SK-N-SH (cell line): ENCODE measurements at regions not wholly inside any gene's neighbourhood (a gene's known extent, or its start where the extent isn't known, plus 50 kb on each side); places are given as distances from the start of the nearest gene placed in this dataset.

ENCODE experiments used
- EP300 ChIP-seq, 2 experiments: IDR thresholded peaks; 2 replicates each; pipeline versions ENCODE4 v1.4.0 to v1.6.1; 2012; ENCODE audit warnings: borderline replicate concordance in 1 of 2, low read depth in 1 of 2, low read length in 1 of 2
- GABPA ChIP-seq: IDR thresholded peaks from 2 replicates; pipeline ENCODE4 v1.4.0; 2012; ENCODE audit warnings: low read depth, mild to moderate bottlenecking
- JUND ChIP-seq: IDR thresholded peaks from 2 replicates; pipeline ENCODE4 v1.4.0; 2012
- POLR2AphosphoS5 ChIP-seq: IDR thresholded peaks from 2 replicates; pipeline ENCODE4 v1.6.1; 2012; ENCODE audit warnings: low read depth, low read length
- RCOR1 ChIP-seq: fragments of 150-350 bp; IDR thresholded peaks from 2 replicates; pipeline ENCODE4 v1.6.1; 2017; ENCODE audit warnings: antibody characterized with exemption, low read length
- SMC3 ChIP-seq: IDR thresholded peaks from 2 replicates; pipeline ENCODE4 v1.6.1; 2012; ENCODE audit warnings: low read depth, low read length, improper control_type of control experiment
- YY1 ChIP-seq: IDR thresholded peaks from 2 replicates; pipeline ENCODE4 v1.4.0; 2012; ENCODE audit warnings: low read depth, mild to moderate bottlenecking
- TF ChIP-seq, protein P1 (sequence below): fragments of 200-600 bp; sonication (generic); IDR thresholded peaks from 2 replicates; pipeline ENCODE4 v1.6.1; 2017; ENCODE audit warnings: antibody characterized with exemption, mild to moderate bottlenecking, moderate library complexity
- TF ChIP-seq, protein P2 (sequence below): IDR thresholded peaks from 2 replicates; pipeline ENCODE4 v1.6.1; 2012; ENCODE audit warnings: mild to moderate bottlenecking, low read depth, low read length, moderate library complexity

- TF ChIP-seq EP300 (IDR thresholded peaks at IDR 0.05; ENCODE audit: borderline replicate concordance in 1 of 2, low read depth in 1 of 2, low read length in 1 of 2) (no peak), YY1 (no peak), GABPA (no peak), POLR2AphosphoS5 (no peak), RCOR1 (no peak), SMC3 (no peak), JUND (no peak)
- TF ChIP-seq, protein P1, sequence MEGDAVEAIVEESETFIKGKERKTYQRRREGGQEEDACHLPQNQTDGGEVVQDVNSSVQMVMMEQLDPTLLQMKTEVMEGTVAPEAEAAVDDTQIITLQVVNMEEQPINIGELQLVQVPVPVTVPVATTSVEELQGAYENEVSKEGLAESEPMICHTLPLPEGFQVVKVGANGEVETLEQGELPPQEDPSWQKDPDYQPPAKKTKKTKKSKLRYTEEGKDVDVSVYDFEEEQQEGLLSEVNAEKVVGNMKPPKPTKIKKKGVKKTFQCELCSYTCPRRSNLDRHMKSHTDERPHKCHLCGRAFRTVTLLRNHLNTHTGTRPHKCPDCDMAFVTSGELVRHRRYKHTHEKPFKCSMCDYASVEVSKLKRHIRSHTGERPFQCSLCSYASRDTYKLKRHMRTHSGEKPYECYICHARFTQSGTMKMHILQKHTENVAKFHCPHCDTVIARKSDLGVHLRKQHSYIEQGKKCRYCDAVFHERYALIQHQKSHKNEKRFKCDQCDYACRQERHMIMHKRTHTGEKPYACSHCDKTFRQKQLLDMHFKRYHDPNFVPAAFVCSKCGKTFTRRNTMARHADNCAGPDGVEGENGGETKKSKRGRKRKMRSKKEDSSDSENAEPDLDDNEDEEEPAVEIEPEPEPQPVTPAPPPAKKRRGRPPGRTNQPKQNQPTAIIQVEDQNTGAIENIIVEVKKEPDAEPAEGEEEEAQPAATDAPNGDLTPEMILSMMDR = no peak
- TF ChIP-seq, protein P2, sequence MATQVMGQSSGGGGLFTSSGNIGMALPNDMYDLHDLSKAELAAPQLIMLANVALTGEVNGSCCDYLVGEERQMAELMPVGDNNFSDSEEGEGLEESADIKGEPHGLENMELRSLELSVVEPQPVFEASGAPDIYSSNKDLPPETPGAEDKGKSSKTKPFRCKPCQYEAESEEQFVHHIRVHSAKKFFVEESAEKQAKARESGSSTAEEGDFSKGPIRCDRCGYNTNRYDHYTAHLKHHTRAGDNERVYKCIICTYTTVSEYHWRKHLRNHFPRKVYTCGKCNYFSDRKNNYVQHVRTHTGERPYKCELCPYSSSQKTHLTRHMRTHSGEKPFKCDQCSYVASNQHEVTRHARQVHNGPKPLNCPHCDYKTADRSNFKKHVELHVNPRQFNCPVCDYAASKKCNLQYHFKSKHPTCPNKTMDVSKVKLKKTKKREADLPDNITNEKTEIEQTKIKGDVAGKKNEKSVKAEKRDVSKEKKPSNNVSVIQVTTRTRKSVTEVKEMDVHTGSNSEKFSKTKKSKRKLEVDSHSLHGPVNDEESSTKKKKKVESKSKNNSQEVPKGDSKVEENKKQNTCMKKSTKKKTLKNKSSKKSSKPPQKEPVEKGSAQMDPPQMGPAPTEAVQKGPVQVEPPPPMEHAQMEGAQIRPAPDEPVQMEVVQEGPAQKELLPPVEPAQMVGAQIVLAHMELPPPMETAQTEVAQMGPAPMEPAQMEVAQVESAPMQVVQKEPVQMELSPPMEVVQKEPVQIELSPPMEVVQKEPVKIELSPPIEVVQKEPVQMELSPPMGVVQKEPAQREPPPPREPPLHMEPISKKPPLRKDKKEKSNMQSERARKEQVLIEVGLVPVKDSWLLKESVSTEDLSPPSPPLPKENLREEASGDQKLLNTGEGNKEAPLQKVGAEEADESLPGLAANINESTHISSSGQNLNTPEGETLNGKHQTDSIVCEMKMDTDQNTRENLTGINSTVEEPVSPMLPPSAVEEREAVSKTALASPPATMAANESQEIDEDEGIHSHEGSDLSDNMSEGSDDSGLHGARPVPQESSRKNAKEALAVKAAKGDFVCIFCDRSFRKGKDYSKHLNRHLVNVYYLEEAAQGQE = no peak
These were observed 125.0 kb upstream of the TLE4 start for GRCh38 chr9:79446523-79447307.
